Amygdala (tissue), 56 donors: ENCODE measurements at regions not wholly inside any gene's neighbourhood (a gene's known extent, or its start where the extent isn't known, plus 50 kb on each side); places are given as distances from the start of the nearest gene placed in this dataset.

Experiments
- DNase-seq, 56 donors: peaks; one replicate each; lab custom pipeline; 2025; lab: John Stamatoyannopoulos, UW

DNA sequence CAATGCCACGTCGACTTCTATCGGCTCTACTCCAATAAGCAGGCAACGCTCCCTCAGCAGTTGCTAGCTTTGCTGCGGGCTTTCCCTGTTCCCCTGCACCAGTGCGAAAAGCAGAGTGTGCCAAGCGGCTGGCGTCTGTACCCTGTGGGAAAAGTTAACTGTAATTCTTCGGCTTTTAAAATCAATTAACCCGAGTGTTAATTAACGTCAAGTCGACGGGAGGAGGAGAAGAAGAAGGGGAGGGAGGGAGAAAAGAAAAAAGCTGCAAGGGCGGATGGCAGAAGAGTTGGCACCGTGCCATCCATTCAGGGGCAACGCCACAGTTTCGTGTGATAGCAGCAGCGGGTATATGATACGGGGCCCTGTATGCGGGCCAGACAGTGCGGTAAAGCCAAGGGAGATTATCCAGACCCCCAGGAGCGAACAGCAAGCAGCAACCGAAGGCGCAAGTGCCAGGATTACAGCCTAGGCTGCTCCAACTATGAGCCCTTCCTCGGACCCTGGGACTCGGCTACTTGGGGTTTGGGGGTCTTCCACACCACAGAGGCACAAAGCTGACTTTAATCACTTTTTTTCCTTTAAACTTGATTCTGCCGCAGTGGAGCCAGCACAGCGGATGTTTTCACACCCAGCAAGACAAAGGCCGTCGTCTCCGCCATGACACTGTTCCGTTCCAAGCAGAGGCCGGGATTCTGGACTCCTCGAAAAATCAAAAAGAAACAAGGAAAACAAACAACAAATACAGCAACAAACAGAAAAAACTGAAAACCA is 253.8 kb upstream of the PMFBP1 start:
- peak in 51 of 56 donors; percentile 18 to 89 (median 67) for DNase-seq

DNA sequence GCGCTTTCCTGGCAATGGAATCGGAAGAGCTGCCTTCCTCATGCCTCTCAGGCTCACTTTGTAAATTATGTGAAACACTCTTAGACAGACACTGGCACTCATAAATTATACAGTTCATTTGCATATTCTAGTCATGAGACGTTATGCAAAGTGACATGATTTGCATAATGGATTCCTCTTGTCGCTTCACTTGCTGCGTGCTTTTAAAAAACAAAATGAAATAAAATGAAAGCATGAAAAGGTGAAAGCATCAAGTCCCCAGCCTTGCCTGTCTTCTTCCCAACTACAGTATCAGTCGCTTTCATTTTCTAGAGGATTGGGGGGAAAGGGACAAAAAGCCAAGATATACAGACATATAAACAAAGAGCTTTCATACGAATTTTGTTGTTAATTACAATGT is 252.8 kb upstream of the PMFBP1 start:
- DNase-seq: peak in 3 of 56 donors; percentile 6

DNA sequence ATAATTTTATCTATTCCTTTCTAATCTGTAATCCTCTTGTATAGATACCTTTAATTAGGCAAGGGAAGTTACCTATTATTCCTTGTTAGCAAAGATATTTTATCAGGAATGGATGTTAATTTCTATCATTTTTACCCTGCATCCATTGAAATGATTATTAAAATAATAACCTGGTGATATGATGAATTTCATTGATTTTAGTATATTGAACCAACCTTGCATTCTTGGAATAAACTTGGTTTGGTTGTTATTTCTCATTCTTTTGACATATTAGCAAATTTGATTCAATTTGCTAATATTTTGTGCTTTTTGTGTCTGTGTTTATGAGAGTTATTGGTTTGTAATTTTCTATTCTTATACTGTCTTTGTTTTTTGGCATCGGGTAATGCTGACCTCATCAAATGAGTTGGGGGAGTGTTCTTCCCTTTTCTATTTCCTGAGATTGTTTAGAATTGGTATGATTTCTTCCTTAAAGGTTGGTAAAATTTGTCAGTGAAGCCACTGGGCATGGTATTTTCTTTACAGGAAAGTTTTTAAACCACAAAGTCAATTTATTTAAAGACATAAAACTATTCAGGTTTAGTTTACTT is 250.4 kb upstream of the PMFBP1 start:
- DNase-seq: no peak

GRCh38 chr16:72419638-72420037 is 247.7 kb upstream of the PMFBP1 start:
- no peak for DNase-seq

GRCh38 chr16:72415379-72415778 is 243.4 kb upstream of the PMFBP1 start:
- no peak for DNase-seq

DNA sequence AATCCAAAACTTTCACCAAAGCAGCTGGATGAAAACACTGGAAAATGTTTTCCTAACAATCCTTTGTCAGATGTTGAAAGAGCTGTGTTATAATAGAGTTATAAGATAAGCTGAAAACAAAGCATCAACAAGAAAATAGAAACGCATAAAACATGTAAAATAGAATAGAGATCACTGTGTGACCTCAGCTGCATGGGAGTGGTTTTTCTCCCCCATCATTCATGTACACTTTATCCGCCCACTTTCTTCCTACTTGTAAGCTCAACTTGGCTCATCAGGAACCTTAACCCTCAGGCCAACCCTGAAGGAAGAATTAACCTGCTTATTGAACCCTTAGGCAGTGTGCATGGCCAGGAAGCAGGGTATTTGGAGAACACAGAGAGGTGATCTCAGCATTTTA is 238.5 kb upstream of the PMFBP1 start:
- DNase-seq: no peak

GRCh38 chr16:72409423-72409822 is 237.5 kb upstream of the PMFBP1 start:
- no peak for DNase-seq

- DNase-seq: no peak
These were observed 234.4 kb upstream of the PMFBP1 start for GRCh38 chr16:72406390-72406789.

DNA sequence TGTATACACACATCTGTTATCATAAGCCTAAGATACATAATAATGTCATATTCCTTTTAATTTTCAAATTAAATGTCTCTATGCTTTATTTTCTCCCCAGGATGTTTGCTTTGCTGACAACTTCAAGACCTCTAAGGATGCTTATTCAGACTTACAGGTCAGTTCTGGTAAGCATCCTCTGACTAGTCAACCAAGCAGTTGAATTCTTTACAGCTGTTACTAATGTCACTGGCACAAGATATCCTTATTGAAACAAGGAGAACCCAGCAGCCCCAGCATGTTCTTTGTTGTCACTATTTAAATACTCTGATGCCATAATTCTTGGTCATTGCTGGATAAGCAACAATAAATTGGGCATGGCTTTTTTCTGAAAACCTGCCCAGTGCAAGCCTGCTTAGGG is 232.3 kb upstream of the PMFBP1 start:
- DNase-seq: no peak

DNA sequence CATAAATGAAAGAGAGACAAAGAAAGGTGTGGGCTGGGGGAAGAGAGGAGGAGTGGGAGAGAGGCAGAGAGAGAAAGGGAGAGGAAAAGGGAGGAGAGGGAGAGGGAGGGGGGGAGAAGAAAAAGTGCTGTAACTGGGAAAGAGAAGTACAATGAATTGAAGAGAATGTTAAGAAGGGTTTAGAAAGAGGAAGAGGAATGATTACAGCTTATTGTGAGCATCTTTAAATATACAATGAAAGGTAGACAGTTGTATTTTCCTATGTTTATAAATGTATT is 229.1 kb upstream of the PMFBP1 start:
- DNase-seq: no peak

- peak in 34 of 56 donors; percentile 1 to 79 (median 13) for DNase-seq
These were observed 228.5 kb upstream of the PMFBP1 start for GRCh38 chr16:72400257-72401083.

DNA sequence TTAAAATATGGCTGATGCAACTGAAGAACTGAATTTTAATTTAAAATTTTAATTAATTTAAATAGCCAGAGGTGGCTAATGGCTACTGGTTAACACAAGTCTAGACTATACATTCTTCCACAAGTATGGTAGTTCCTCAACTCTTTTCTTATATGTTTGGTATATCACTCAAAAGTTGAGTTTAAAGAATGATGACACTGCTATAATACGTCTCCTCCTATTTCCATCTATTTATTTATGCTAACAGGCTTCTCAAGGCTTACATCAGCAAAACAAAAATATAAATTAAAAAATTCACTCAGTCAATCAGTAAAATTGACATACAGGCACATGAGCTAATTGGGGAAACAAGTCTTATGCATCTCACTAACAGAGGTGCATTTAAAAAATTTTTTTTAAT is 227.9 kb upstream of the PMFBP1 start:
- no peak for DNase-seq

GRCh38 chr16:72397876-72398275 is 225.9 kb upstream of the PMFBP1 start:
- DNase-seq: no peak

DNA sequence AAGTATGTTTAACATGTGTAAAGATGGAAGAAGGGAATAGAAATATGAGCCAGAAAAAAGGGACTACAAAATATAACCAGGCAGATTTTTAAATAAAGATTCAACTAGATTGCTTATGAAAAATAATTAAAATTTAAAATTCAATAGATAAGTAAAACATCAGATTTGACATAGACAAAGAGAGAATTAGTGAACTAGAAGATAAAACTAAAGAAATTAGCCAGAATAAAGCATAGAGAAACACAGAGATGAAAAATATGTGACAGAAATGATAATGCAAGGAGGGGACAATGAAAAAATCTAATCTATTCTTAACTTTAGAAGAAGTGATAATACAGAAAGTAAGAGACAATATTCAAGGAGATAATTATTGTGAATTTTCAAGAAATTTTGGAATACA is 222.6 kb upstream of the PMFBP1 start:
- no peak for DNase-seq

DNA sequence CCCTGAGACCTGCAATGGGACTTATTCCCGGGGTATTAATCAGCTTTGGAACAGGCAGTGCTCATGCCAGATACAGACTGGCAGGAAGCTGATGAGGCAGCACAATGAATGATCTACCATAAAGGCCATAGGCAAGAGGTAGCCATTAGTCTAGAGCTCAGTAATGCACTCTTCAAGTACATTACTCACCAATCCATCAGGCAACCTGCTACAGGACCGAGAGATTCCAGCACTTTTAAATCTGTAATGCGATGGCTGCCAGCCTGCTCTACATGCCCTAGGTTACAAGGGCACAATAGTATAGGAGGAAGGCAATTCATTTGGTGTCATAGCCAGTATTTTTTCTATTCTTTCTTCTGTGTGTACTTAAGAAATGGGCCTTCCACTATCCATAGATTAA is 217.8 kb upstream of the PMFBP1 start:
- no peak for DNase-seq

- DNase-seq: no peak
These were observed 216.1 kb upstream of the PMFBP1 start for GRCh38 chr16:72388007-72388406.

DNA sequence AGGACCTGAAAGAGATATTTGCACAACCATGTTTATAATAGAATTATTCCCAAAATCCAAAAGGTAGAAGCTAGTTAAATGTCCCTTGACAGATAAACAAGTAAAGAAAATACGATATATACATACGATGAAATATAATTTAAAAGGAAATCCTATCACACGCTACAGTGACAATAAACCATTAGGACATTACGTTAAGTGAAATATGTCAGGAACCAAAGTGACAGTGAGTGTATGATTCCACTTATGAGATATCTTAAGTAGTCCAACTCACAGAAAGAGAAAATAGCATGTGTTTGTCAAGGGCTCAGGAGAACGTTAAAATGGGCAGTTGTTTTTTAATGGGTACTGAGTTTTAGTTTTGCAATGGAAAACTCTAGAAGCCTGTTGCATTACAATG is 212.7 kb upstream of the PMFBP1 start:
- no peak for DNase-seq

DNA sequence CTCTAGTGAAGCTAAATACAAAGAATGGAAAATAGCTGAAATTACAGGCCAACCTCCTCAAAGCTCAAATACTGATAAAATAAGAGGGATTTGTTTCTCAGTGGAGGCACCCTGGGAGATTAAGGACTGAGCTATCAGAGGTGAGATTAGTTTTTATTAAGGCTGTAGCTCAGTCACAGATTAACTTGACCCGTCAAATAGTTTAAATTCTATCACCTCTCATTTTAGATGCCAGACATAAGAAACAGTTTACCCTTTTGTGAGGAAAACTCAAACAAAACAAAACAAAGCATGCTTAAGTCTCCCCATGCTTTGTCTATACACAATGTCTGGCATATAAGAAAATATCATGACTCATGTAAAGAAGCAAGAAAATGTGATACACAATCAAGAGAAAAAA is 208.3 kb upstream of the PMFBP1 start:
- DNase-seq: no peak

GRCh38 chr16:72373201-72373600 is 201.2 kb upstream of the PMFBP1 start:
- no peak for DNase-seq

- no peak for DNase-seq
These were observed 200.4 kb upstream of the PMFBP1 start for GRCh38 chr16:72372087-72373045.
